Amygdala (tissue), 56 donors: ENCODE measurements at regions not wholly inside any gene's neighbourhood (a gene's known extent, or its start where the extent isn't known, plus 50 kb on each side); places are given as distances from the start of the nearest gene placed in this dataset.
"Not testable (repeated sequence)": the region's sequence is repeated elsewhere in the genome, so short reads cannot be mapped to it uniquely, and the experiment has no call there.

Experiments
- DNase-seq, 56 donors: peaks; one replicate each; lab custom pipeline; 2025; lab: John Stamatoyannopoulos, UW

- DNase-seq = no peak
Observed at GRCh38 chr10:76621886-76622620, 1015.6 kb downstream of the KCNMA1 start.

GRCh38 chr10:76618641-76619040, 1019.0 kb downstream of the KCNMA1 start:
- no peak for DNase-seq

GRCh38 chr10:76618171-76618570, 1019.4 kb downstream of the KCNMA1 start:
- no peak for DNase-seq

- not testable (repeated sequence) for DNase-seq
Observed at GRCh38 chr10:76616666-76617065, 1020.9 kb downstream of the KCNMA1 start.

- DNase-seq = no peak
Observed at GRCh38 chr10:76615049-76615448, 1022.6 kb downstream of the KCNMA1 start.
